GM18498 (cell line): ENCODE measurements at regions not wholly inside any gene's neighbourhood (a gene's known extent, or its start where the extent isn't known, plus 50 kb on each side); places are given as distances from the start of the nearest gene placed in this dataset.

Source experiments
- ATAC-seq: cut with Tn5 transposase; IDR thresholded peaks from one replicate; pipeline ENCODE4 v1.9.1; 2021; ENCODE audit warnings: mild to moderate bottlenecking, moderate library complexity; ENCODE audit not compliant: unreplicated experiment

GRCh38 chr11:110989428-110990133 is 255.9 kb upstream of the POU2AF2 start:
- no peak for ATAC-seq

GRCh38 chr11:110988671-110989070 is 256.9 kb upstream of the POU2AF2 start:
- no peak for ATAC-seq

GRCh38 chr11:110986016-110986415 is 259.5 kb upstream of the POU2AF2 start:
- ATAC-seq, result no peak

- ATAC-seq, result no peak
These were observed 260.0 kb upstream of the POU2AF2 start for GRCh38 chr11:110985547-110985946.

- ATAC-seq, result no peak
These were observed 260.8 kb upstream of the POU2AF2 start for GRCh38 chr11:110984693-110985092.

- no peak for ATAC-seq
These were observed 261.4 kb upstream of the POU2AF2 start for GRCh38 chr11:110984147-110984546.

GRCh38 chr11:110982214-110982613 is 263.3 kb upstream of the POU2AF2 start:
- no peak for ATAC-seq

- no peak for ATAC-seq
These were observed 265.8 kb upstream of the POU2AF2 start for GRCh38 chr11:110979696-110980095.

GRCh38 chr11:110977661-110978060 is 265.4 kb upstream of the ARHGAP20 start:
- no peak for ATAC-seq

- no peak for ATAC-seq
These were observed 262.5 kb upstream of the ARHGAP20 start for GRCh38 chr11:110974731-110975130.

GRCh38 chr11:110973401-110973980 is 261.3 kb upstream of the ARHGAP20 start:
- no peak for ATAC-seq

GRCh38 chr11:110972640-110973039 is 260.4 kb upstream of the ARHGAP20 start:
- ATAC-seq, result no peak

- no peak for ATAC-seq
These were observed 259.9 kb upstream of the ARHGAP20 start for GRCh38 chr11:110972106-110972505.

- no peak for ATAC-seq
These were observed 258.9 kb upstream of the ARHGAP20 start for GRCh38 chr11:110971140-110971539.

- no peak for ATAC-seq
These were observed 256.3 kb upstream of the ARHGAP20 start for GRCh38 chr11:110968348-110969062.

GRCh38 chr11:110966131-110966530 is 253.9 kb upstream of the ARHGAP20 start:
- ATAC-seq, result no peak

- ATAC-seq, result no peak
These were observed 250.7 kb upstream of the ARHGAP20 start for GRCh38 chr11:110962921-110963320.

GRCh38 chr11:110960167-110960566 is 247.9 kb upstream of the ARHGAP20 start:
- ATAC-seq, result no peak

GRCh38 chr11:110958216-110958615 is 246.0 kb upstream of the ARHGAP20 start:
- ATAC-seq, result no peak

GRCh38 chr11:110955776-110956175 is 243.5 kb upstream of the ARHGAP20 start:
- ATAC-seq, result no peak

- peak; percentile 44 for ATAC-seq
These were observed 239.8 kb upstream of the ARHGAP20 start for GRCh38 chr11:110951950-110952503.
